ENCODE measurements at regions not wholly inside any gene's neighbourhood (a gene's known extent, or its start where the extent isn't known, plus 50 kb on each side); places are given as distances from the start of the nearest gene placed in this dataset.

DNA sequence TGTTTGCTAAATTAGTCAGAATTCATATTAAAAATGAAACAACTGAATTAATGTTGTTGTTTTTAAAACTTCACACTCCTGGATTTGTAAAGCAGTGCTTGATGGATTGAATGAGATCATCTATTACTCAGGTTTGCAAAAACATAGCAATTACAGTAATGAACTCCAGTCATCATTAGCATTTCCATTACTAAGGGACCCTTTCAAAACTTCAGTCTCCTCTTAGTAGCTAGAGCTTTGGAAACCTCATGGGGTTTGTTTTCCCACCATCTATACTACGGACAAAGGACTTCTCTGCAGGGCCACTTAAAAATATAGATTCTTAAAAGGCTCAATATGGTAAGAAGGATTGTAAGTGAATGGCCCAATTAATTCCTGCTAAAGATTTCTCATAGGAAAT lies 174.5 kb upstream of the PRNP start:
- Histone ChIP-seq H3K27me3 (ENCODE audit: insufficient read depth, low read length) (no peaks in the 10 kb centered on the region), H3K4me1 (ENCODE audit: insufficient read depth, low read length, severe bottlenecking) (no peaks in the 10 kb centered on the region), H2AFZ (ENCODE audit: low read length) (no peak overlapping the region), H3K4me2 (ENCODE audit: low read length) (no peak overlapping the region), H3K27ac (ENCODE audit: low read depth, low read length, poor library complexity, severe bottlenecking) (no peak overlapping the region), H3K79me2 (ENCODE audit: insufficient read depth, low read length) (no peaks in the 10 kb centered on the region), H3F3A (ENCODE audit: insufficient read depth, low read length) (no peaks in the 10 kb centered on the region), H3K9ac (ENCODE audit: low read length) (no peak overlapping the region), H3K9me3 (ENCODE audit: low read length) (peaks cover 5% of the 10 kb centered on the region; the same call in 1 of the 2 replicates), H3K9me2 (ENCODE audit: low read depth, low read length) (no peaks in the 10 kb centered on the region), H4K20me1 (ENCODE audit: insufficient read depth, low read length) (no peaks in the 10 kb centered on the region), H3K36me3 (ENCODE audit: insufficient read depth, low read length) (no peaks in the 10 kb centered on the region), H3K4me3 (ENCODE audit: low read depth, low read length, poor library complexity, severe bottlenecking) (no peak overlapping the region)
- TF ChIP-seq, protein P1, sequence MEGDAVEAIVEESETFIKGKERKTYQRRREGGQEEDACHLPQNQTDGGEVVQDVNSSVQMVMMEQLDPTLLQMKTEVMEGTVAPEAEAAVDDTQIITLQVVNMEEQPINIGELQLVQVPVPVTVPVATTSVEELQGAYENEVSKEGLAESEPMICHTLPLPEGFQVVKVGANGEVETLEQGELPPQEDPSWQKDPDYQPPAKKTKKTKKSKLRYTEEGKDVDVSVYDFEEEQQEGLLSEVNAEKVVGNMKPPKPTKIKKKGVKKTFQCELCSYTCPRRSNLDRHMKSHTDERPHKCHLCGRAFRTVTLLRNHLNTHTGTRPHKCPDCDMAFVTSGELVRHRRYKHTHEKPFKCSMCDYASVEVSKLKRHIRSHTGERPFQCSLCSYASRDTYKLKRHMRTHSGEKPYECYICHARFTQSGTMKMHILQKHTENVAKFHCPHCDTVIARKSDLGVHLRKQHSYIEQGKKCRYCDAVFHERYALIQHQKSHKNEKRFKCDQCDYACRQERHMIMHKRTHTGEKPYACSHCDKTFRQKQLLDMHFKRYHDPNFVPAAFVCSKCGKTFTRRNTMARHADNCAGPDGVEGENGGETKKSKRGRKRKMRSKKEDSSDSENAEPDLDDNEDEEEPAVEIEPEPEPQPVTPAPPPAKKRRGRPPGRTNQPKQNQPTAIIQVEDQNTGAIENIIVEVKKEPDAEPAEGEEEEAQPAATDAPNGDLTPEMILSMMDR (IDR thresholded peaks at IDR 0.05; ENCODE audit: low read length): no peak
- TF ChIP-seq EZH2 (IDR thresholded peaks at IDR 0.05; ENCODE audit: borderline replicate concordance, low read length): no peak

DNA sequence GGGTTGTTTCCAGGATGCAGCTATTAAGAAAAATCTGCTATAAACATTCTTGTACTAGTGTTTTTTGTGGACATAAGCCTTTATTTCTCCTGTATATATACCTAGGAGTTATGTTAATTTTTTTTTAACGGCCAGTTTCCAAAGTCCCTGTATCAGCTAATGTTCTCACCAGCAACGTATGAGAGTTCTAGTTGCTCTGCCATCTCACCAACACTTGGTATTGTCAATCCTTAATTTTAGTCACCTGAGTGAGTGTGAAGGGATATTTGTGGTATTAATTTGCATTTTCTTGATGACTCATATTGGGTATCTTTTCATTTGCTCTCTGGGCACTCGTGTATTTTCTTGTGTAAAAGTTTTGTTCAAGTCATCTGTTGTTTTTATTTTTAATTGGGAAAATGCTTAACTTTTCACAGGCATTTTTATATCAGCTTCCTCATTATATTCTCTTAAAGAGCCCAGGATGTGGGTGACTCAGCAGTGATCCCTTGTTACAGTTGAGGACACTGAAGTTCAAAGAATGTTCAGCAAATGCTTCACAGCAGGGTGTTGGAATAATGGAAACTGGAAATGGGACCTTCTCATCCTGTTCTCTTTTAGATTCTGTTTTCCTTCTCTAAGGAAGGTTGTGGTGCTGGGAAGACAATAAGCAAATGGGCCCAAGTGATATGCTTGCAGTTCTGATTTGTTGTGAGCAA lies 176.3 kb upstream of the PRNP start:
- H3K36me3 ChIP-seq (ENCODE audit: insufficient read depth, low read length): no peaks in the 10 kb centered on the region
- H3K4me1 ChIP-seq (ENCODE audit: insufficient read depth, low read length, severe bottlenecking): no peaks in the 10 kb centered on the region
- no peak overlapping the region for H3K9ac ChIP-seq (ENCODE audit: low read length)
- TF ChIP-seq, protein P1 (IDR thresholded peaks at IDR 0.05; ENCODE audit: low read length): no peak
- TF ChIP-seq EZH2 (IDR thresholded peaks at IDR 0.05; ENCODE audit: borderline replicate concordance, low read length): no peak
- H3K27me3 ChIP-seq (ENCODE audit: insufficient read depth, low read length): no peaks in the 10 kb centered on the region
- no peaks in the 10 kb centered on the region for H4K20me1 ChIP-seq (ENCODE audit: insufficient read depth, low read length)
- H3F3A ChIP-seq (ENCODE audit: insufficient read depth, low read length): no peaks in the 10 kb centered on the region
- H3K27ac ChIP-seq (ENCODE audit: low read depth, low read length, poor library complexity, severe bottlenecking): no peak overlapping the region
- no peaks in the 10 kb centered on the region for H3K79me2 ChIP-seq (ENCODE audit: insufficient read depth, low read length)
- no peak overlapping the region for H3K4me3 ChIP-seq (ENCODE audit: low read depth, low read length, poor library complexity, severe bottlenecking)
- H3K9me2 ChIP-seq (ENCODE audit: low read depth, low read length): no peaks in the 10 kb centered on the region
- no peak overlapping the region for H3K4me2 ChIP-seq (ENCODE audit: low read length)
- H3K9me3 ChIP-seq (ENCODE audit: low read length): peaks cover 5% of the 10 kb centered on the region; the same call in 1 of the 2 replicates
- no peak overlapping the region for H2AFZ ChIP-seq (ENCODE audit: low read length)

- no peak overlapping the region for H3K27ac ChIP-seq (ENCODE audit: low read depth, low read length, poor library complexity, severe bottlenecking)
- no peak overlapping the region for H3K4me3 ChIP-seq (ENCODE audit: low read depth, low read length, poor library complexity, severe bottlenecking)
- H3K79me2 ChIP-seq (ENCODE audit: insufficient read depth, low read length): no peaks in the 10 kb centered on the region
- H3K4me2 ChIP-seq (ENCODE audit: low read length): no peak overlapping the region
- H3K4me1 ChIP-seq (ENCODE audit: insufficient read depth, low read length, severe bottlenecking): no peaks in the 10 kb centered on the region
- H4K20me1 ChIP-seq (ENCODE audit: insufficient read depth, low read length): no peaks in the 10 kb centered on the region
- H3K9me2 ChIP-seq (ENCODE audit: low read depth, low read length): no peaks in the 10 kb centered on the region
- no peak overlapping the region for H3K9ac ChIP-seq (ENCODE audit: low read length)
- peaks cover 5% of the 10 kb centered on the region; the same call in 1 of the 2 replicates for H3K9me3 ChIP-seq (ENCODE audit: low read length)
- TF ChIP-seq EZH2 (IDR thresholded peaks at IDR 0.05; ENCODE audit: borderline replicate concordance, low read length): no peak
- TF ChIP-seq, protein P1 (IDR thresholded peaks at IDR 0.05; ENCODE audit: low read length): no peak
- H3F3A ChIP-seq (ENCODE audit: insufficient read depth, low read length): no peaks in the 10 kb centered on the region
- no peak overlapping the region for H2AFZ ChIP-seq (ENCODE audit: low read length)
- H3K36me3 ChIP-seq (ENCODE audit: insufficient read depth, low read length): no peaks in the 10 kb centered on the region
- no peaks in the 10 kb centered on the region for H3K27me3 ChIP-seq (ENCODE audit: insufficient read depth, low read length)
Observed at GRCh38 chr20:4508773-4509172, 177.5 kb upstream of the PRNP start.
